COLO829 (cell line): ENCODE measurements at regions not wholly inside any gene's neighbourhood (a gene's known extent, or its start where the extent isn't known, plus 50 kb on each side); places are given as distances from the start of the nearest gene placed in this dataset.
"Not testable (repeated sequence)": the region's sequence is repeated elsewhere in the genome, so short reads cannot be mapped to it uniquely, and the experiment has no call there.

Experiments
- DNase-seq: peaks from one replicate; pipeline ENCODE4 v3.0.0; 2012; ENCODE audit warnings: low spot score

- DNase-seq, result no peak
Measured at GRCh38 chr16:31745900-31746299, 127.7 kb upstream of the ZNF267 start.

GRCh38 chr16:31754998-31755615 lies 118.5 kb upstream of the ZNF267 start:
- DNase-seq, result no peak

- no peak for DNase-seq
Measured at GRCh38 chr16:31764103-31764502, 109.5 kb upstream of the ZNF267 start.

GRCh38 chr16:31767267-31767666 lies 106.3 kb upstream of the ZNF267 start:
- no peak for DNase-seq

GRCh38 chr16:31780342-31780741 lies 93.3 kb upstream of the ZNF267 start:
- no peak for DNase-seq

GRCh38 chr16:31785126-31785525 lies 88.5 kb upstream of the ZNF267 start:
- DNase-seq, result no peak

- no peak for DNase-seq
Measured at GRCh38 chr16:31807086-31807485, 66.5 kb upstream of the ZNF267 start.

GRCh38 chr16:31810863-31811262 lies 62.7 kb upstream of the ZNF267 start:
- DNase-seq, result no peak

- not testable (repeated sequence) for DNase-seq
Measured at GRCh38 chr16:31816141-31816540, 57.5 kb upstream of the ZNF267 start.

GRCh38 chr16:31819386-31819785 lies 54.2 kb upstream of the ZNF267 start:
- DNase-seq, result no peak

GRCh38 chr16:31819948-31820347 lies 53.7 kb upstream of the ZNF267 start:
- DNase-seq, result no peak
